ENCODE measurements at regions not wholly inside any gene's neighbourhood (a gene's known extent, or its start where the extent isn't known, plus 50 kb on each side); places are given as distances from the start of the nearest gene placed in this dataset.

DNA sequence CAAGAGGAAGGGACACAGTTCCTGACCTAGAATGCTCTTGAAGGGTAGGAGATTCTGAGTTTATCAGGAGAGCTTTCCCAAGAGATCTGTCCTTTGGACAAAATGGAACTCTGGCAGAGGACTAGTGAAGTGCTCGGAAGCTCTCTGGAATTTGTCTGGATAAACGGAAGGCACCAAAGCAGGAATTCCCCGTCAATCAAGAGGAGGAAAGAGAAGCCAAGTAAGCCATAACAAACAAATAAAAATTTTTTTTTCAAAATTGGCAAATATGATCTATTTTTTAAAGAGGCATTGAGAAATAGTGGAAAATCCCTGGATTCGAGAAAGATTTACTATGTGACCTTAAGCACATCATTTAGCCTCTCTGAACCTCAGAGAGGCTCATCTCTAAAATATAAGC, 99.2 kb downstream of the GRIN2B start:
- TF ChIP-seq, protein P1, sequence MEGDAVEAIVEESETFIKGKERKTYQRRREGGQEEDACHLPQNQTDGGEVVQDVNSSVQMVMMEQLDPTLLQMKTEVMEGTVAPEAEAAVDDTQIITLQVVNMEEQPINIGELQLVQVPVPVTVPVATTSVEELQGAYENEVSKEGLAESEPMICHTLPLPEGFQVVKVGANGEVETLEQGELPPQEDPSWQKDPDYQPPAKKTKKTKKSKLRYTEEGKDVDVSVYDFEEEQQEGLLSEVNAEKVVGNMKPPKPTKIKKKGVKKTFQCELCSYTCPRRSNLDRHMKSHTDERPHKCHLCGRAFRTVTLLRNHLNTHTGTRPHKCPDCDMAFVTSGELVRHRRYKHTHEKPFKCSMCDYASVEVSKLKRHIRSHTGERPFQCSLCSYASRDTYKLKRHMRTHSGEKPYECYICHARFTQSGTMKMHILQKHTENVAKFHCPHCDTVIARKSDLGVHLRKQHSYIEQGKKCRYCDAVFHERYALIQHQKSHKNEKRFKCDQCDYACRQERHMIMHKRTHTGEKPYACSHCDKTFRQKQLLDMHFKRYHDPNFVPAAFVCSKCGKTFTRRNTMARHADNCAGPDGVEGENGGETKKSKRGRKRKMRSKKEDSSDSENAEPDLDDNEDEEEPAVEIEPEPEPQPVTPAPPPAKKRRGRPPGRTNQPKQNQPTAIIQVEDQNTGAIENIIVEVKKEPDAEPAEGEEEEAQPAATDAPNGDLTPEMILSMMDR (IDR thresholded peaks at IDR 0.05): no peak
- TF ChIP-seq FOXJ3 (CRISPR knock-in tag; IDR thresholded peaks at IDR 0.05) (no peak), NFIC (IDR thresholded peaks at IDR 0.05; ENCODE audit: borderline replicate concordance) (no peak)
- H3K9me3 ChIP-seq: no peaks in the 10 kb centered on the region
- H3K79me2 ChIP-seq (ENCODE audit: insufficient read depth): no peaks in the 10 kb centered on the region
- no peak overlapping the region for H3K4me3 ChIP-seq (ENCODE audit: low read depth in 2 of 2, low read length in 1 of 2)
- no peaks in the 10 kb centered on the region for H3K9me2 ChIP-seq
- no peaks in the 10 kb centered on the region for H4K20me1 ChIP-seq (ENCODE audit: insufficient read depth)
- H3K36me3 ChIP-seq (replicated peaks in 1 of 2; ENCODE audit: control insufficient read depth in 1 of 2, insufficient read depth in 2 of 2, low read length in 1 of 2): no peaks in the 10 kb centered on the region
- H3K27me3 ChIP-seq (ENCODE audit: insufficient read depth): no peaks in the 10 kb centered on the region
- H3K27ac ChIP-seq (ENCODE audit: low read depth in 2 of 2, low read length in 1 of 2): no peak overlapping the region
- no peak overlapping the region for H3K4me2 ChIP-seq
- DNase-seq: no peak
- POLR2A ChIA-PET: no interaction called here
- no peak overlapping the region for H2AFZ ChIP-seq (ENCODE audit: low read depth)
- H3K9ac ChIP-seq: no peak overlapping the region
- H3K4me1 ChIP-seq (ENCODE audit: control insufficient read depth in 1 of 2, insufficient read depth in 2 of 2, low read depth in 1 of 2, low read length in 1 of 2): no peaks in the 10 kb centered on the region
- 2% methylated on average over 4 of the region's 4 CpGs for WGBS (ENCODE audit: low lambda C conversion rate)
- CTCF ChIA-PET: no interaction called here
- H3F3A ChIP-seq (replicated peaks; ENCODE audit: insufficient read depth): no peaks in the 10 kb centered on the region

DNA sequence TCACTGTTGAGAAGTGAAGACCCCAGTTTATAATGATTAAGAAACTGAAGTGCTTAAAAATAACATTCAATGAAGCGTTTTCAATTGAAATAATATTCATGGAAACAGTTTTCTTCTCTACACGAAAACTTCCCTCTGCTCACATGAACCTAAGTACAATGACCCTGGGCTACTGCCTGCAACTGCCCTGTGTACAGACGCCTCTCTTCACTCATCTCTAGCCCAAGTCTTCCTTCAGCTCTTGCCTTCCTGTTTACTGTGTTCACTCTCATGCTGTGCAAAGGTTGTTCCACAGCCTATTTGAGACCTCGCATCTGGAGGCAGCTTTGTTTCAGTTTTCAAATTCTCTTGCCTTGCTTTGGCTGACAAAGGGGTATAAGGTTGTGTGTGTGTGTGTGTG, 100.8 kb downstream of the GRIN2B start:
- ChIA-PET CTCF (interaction anchor here (1.1 kb wide), 1 partner anchor 17 kb away, joined by 5 read pairs; no protein-coding TSS in a partner anchor), POLR2A (no interaction called here)
- DNase-seq: no peak
- Histone ChIP-seq H3F3A (replicated peaks; ENCODE audit: insufficient read depth) (no peaks in the 10 kb centered on the region), H4K20me1 (ENCODE audit: insufficient read depth) (no peaks in the 10 kb centered on the region), H3K9me2 (no peaks in the 10 kb centered on the region), H3K27ac (ENCODE audit: low read depth in 2 of 2, low read length in 1 of 2) (no peak overlapping the region), H3K4me3 (ENCODE audit: low read depth in 2 of 2, low read length in 1 of 2) (no peak overlapping the region), H2AFZ (ENCODE audit: low read depth) (no peak overlapping the region), H3K4me1 (ENCODE audit: control insufficient read depth in 1 of 2, insufficient read depth in 2 of 2, low read depth in 1 of 2, low read length in 1 of 2) (no peaks in the 10 kb centered on the region), H3K27me3 (ENCODE audit: insufficient read depth) (no peaks in the 10 kb centered on the region; the same call in 1 of the 2 replicates), H3K36me3 (replicated peaks in 1 of 2; ENCODE audit: control insufficient read depth in 1 of 2, insufficient read depth in 2 of 2, low read length in 1 of 2) (no peaks in the 10 kb centered on the region), H3K4me2 (no peak overlapping the region), H3K9ac (no peak overlapping the region), H3K79me2 (ENCODE audit: insufficient read depth) (no peaks in the 10 kb centered on the region), H3K9me3 (no peaks in the 10 kb centered on the region)
- TF ChIP-seq TAF1 (IDR thresholded peaks at IDR 0.05; ENCODE audit: borderline replicate concordance, low read depth, low read length) (no peak), GABPA (IDR thresholded peaks at IDR 0.05; ENCODE audit: low read depth) (no peak), FOXM1 (IDR thresholded peaks at IDR 0.05; ENCODE audit: low read depth) (no peak), TCF12 (IDR thresholded peaks at IDR 0.05) (no peak), JUND (IDR thresholded peaks at IDR 0.05) (no peak), RCOR1 (IDR thresholded peaks at IDR 0.05; ENCODE audit: low read length) (no peak), YY1 (IDR thresholded peaks at IDR 0.05; ENCODE audit: low read depth) (no peak), NFIC (IDR thresholded peaks at IDR 0.05; ENCODE audit: borderline replicate concordance) (no peak), SMC3 (IDR thresholded peaks at IDR 0.05; ENCODE audit: low read depth, low read length) (no peak), EP300 (IDR thresholded peaks at IDR 0.05; ENCODE audit: borderline replicate concordance in 1 of 2, low read depth in 1 of 2, low read length in 1 of 2) (no peak), SIN3A (IDR thresholded peaks at IDR 0.05; ENCODE audit: borderline replicate concordance, low read depth, low read length) (no peak)
- TF ChIP-seq, protein P2, sequence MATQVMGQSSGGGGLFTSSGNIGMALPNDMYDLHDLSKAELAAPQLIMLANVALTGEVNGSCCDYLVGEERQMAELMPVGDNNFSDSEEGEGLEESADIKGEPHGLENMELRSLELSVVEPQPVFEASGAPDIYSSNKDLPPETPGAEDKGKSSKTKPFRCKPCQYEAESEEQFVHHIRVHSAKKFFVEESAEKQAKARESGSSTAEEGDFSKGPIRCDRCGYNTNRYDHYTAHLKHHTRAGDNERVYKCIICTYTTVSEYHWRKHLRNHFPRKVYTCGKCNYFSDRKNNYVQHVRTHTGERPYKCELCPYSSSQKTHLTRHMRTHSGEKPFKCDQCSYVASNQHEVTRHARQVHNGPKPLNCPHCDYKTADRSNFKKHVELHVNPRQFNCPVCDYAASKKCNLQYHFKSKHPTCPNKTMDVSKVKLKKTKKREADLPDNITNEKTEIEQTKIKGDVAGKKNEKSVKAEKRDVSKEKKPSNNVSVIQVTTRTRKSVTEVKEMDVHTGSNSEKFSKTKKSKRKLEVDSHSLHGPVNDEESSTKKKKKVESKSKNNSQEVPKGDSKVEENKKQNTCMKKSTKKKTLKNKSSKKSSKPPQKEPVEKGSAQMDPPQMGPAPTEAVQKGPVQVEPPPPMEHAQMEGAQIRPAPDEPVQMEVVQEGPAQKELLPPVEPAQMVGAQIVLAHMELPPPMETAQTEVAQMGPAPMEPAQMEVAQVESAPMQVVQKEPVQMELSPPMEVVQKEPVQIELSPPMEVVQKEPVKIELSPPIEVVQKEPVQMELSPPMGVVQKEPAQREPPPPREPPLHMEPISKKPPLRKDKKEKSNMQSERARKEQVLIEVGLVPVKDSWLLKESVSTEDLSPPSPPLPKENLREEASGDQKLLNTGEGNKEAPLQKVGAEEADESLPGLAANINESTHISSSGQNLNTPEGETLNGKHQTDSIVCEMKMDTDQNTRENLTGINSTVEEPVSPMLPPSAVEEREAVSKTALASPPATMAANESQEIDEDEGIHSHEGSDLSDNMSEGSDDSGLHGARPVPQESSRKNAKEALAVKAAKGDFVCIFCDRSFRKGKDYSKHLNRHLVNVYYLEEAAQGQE (IDR thresholded peaks at IDR 0.05; ENCODE audit: low read depth, low read length): no peak
- TF ChIP-seq, protein P3, sequence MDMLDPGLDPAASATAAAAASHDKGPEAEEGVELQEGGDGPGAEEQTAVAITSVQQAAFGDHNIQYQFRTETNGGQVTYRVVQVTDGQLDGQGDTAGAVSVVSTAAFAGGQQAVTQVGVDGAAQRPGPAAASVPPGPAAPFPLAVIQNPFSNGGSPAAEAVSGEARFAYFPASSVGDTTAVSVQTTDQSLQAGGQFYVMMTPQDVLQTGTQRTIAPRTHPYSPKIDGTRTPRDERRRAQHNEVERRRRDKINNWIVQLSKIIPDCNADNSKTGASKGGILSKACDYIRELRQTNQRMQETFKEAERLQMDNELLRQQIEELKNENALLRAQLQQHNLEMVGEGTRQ (IDR thresholded peaks at IDR 0.05; ENCODE audit: borderline replicate concordance, low read depth, low read length): no peak
- TF ChIP-seq, protein P4, sequence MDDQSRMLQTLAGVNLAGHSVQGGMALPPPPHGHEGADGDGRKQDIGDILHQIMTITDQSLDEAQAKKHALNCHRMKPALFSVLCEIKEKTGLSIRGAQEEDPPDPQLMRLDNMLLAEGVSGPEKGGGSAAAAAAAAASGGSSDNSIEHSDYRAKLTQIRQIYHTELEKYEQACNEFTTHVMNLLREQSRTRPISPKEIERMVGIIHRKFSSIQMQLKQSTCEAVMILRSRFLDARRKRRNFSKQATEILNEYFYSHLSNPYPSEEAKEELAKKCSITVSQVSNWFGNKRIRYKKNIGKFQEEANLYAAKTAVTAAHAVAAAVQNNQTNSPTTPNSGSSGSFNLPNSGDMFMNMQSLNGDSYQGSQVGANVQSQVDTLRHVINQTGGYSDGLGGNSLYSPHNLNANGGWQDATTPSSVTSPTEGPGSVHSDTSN (IDR thresholded peaks at IDR 0.05): no peak
- WGBS (ENCODE audit: low lambda C conversion rate): 13% methylated on average over 4 of the region's 4 CpGs

Data from SK-N-SH (cell line).